ENCODE measurements at regions not wholly inside any gene's neighbourhood (a gene's known extent, or its start where the extent isn't known, plus 50 kb on each side); places are given as distances from the start of the nearest gene placed in this dataset.

- peaks cover 17% of the 10 kb centered on the region for H3K27me3 Mint-ChIP-seq
- H3K27ac Mint-ChIP-seq = no peak overlapping the region
- peaks cover 3% of the 10 kb centered on the region for H3K9me3 Mint-ChIP-seq (ENCODE audit: low read depth)
- TF ChIP-seq, protein P1, sequence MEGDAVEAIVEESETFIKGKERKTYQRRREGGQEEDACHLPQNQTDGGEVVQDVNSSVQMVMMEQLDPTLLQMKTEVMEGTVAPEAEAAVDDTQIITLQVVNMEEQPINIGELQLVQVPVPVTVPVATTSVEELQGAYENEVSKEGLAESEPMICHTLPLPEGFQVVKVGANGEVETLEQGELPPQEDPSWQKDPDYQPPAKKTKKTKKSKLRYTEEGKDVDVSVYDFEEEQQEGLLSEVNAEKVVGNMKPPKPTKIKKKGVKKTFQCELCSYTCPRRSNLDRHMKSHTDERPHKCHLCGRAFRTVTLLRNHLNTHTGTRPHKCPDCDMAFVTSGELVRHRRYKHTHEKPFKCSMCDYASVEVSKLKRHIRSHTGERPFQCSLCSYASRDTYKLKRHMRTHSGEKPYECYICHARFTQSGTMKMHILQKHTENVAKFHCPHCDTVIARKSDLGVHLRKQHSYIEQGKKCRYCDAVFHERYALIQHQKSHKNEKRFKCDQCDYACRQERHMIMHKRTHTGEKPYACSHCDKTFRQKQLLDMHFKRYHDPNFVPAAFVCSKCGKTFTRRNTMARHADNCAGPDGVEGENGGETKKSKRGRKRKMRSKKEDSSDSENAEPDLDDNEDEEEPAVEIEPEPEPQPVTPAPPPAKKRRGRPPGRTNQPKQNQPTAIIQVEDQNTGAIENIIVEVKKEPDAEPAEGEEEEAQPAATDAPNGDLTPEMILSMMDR (IDR thresholded peaks at IDR 0.05; ENCODE audit: unreplicated experiment) = no peak
- no peak overlapping the region for H3K4me3 Mint-ChIP-seq (ENCODE audit: low read depth)
- H3K36me3 Mint-ChIP-seq (ENCODE audit: insufficient read depth) = no peaks in the 10 kb centered on the region
- H3K4me1 Mint-ChIP-seq (ENCODE audit: low read depth) = peaks cover 2% of the 10 kb centered on the region
- no peak for DNase-seq (ENCODE audit: low spot score, unreplicated experiment)
These were observed 130.5 kb downstream of the MED15 start for GRCh38 chr22:20637750-20638506.

DNA sequence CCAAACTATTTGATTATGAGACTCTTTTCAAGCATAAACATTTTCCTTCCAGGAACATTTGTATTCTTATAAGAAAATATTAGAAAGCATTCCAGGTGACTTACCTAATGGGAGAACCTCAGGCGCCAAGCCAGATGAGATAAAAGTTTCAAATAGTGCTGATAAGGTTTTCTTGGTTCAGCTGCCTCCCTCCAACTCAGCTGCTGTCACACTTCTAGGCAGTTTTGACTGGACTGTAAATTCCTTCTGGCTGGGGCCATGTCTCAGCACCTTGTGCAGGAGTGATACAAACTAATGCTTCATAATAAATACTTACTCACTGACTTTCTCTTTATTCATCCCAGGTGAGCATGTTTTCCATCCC, 131.1 kb downstream of the MED15 start:
- DNase-seq (ENCODE audit: low spot score, unreplicated experiment) = no peak
- peaks cover 2% of the 10 kb centered on the region for H3K4me1 Mint-ChIP-seq (ENCODE audit: low read depth)
- no peaks in the 10 kb centered on the region for H3K36me3 Mint-ChIP-seq (ENCODE audit: insufficient read depth)
- no peak overlapping the region for H3K4me3 Mint-ChIP-seq (ENCODE audit: low read depth)
- H3K9me3 Mint-ChIP-seq (ENCODE audit: low read depth) = peaks cover 3% of the 10 kb centered on the region
- no peak overlapping the region for H3K27ac Mint-ChIP-seq
- H3K27me3 Mint-ChIP-seq = peaks cover 17% of the 10 kb centered on the region
- TF ChIP-seq, protein P1 (IDR thresholded peaks at IDR 0.05; ENCODE audit: unreplicated experiment) = no peak

- Mint-ChIP-seq H3K4me1 (ENCODE audit: low read depth) (peaks cover 2% of the 10 kb centered on the region), H3K4me3 (ENCODE audit: low read depth) (no peak overlapping the region), H3K9me3 (ENCODE audit: low read depth) (peaks cover 3% of the 10 kb centered on the region), H3K27ac (no peak overlapping the region), H3K36me3 (ENCODE audit: insufficient read depth) (no peaks in the 10 kb centered on the region), H3K27me3 (peaks cover 17% of the 10 kb centered on the region)
- TF ChIP-seq, protein P1 (IDR thresholded peaks at IDR 0.05; ENCODE audit: unreplicated experiment) = no peak
- no peak for DNase-seq (ENCODE audit: low spot score, unreplicated experiment)
These were observed 131.9 kb downstream of the MED15 start for GRCh38 chr22:20639343-20639742.

DNA sequence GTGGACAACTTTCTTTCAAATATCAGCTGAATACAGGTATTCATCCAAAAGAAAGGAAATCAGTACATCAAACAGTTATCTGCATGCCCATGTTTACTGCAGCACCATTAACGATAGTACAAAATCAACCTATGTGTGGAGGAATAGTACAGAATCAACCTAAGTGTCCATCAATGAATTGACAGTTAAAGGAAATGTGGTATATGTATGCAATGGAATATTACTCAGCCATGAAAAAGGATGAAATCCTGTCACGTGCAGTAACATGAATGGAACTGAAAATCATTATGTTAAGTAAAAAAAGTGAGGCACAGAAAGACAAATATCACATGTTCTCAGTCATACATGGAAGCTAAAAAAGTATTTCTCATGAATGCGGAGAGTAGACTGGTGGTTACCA, 132.3 kb downstream of the MED15 start:
- H3K27me3 Mint-ChIP-seq = peaks cover 17% of the 10 kb centered on the region
- no peak overlapping the region for H3K27ac Mint-ChIP-seq
- DNase-seq (ENCODE audit: low spot score, unreplicated experiment) = no peak
- H3K36me3 Mint-ChIP-seq (ENCODE audit: insufficient read depth) = no peaks in the 10 kb centered on the region
- H3K4me3 Mint-ChIP-seq (ENCODE audit: low read depth) = no peak overlapping the region
- peaks cover 2% of the 10 kb centered on the region for H3K4me1 Mint-ChIP-seq (ENCODE audit: low read depth)
- TF ChIP-seq, protein P1 (IDR thresholded peaks at IDR 0.05; ENCODE audit: unreplicated experiment) = no peak
- H3K9me3 Mint-ChIP-seq (ENCODE audit: low read depth) = peaks cover 3% of the 10 kb centered on the region

DNA sequence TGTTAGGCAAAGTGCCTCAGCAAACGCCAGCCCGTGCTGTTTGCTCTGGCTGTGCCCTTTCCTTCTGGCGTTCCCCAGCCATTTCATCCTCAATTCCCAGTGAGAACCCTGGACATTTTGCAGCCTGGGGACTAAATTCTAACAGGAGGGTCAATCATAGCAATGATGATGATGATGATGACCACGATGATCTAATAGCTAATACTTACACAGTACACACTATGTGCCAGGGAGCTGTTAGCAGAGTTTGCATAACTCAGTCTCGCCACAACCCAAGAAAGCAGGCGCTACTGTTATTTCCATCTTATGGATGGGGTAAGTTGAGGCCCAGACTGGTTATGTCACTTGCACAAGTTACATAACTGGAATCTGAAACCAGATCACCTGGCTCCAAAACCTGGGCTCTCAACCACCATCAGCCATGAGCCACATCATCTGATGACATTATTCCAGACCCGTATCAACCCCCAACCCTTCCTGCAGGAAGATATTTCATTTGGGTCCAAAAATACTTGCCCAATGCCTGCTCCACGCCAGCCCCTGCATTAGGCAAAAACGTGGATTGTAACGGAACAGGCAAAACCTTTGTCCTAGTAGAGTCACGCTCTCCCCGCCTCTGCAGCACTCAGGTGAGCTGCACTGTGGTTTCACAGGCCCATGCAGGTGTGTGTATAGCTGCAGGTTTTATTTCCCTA, 132.6 kb upstream of the SERPIND1 start:
- H3K36me3 Mint-ChIP-seq (ENCODE audit: insufficient read depth) = no peaks in the 10 kb centered on the region
- no peak overlapping the region for H3K4me3 Mint-ChIP-seq (ENCODE audit: low read depth)
- TF ChIP-seq, protein P1 (IDR thresholded peaks at IDR 0.05; ENCODE audit: unreplicated experiment) = no peak
- no peak for DNase-seq (ENCODE audit: low spot score, unreplicated experiment)
- H3K27me3 Mint-ChIP-seq = peaks cover 17% of the 10 kb centered on the region
- H3K27ac Mint-ChIP-seq = no peak overlapping the region
- H3K4me1 Mint-ChIP-seq (ENCODE audit: low read depth) = peaks cover 2% of the 10 kb centered on the region
- peaks cover 3% of the 10 kb centered on the region for H3K9me3 Mint-ChIP-seq (ENCODE audit: low read depth)
